Ovary (tissue), 7 donors: ENCODE measurements at regions not wholly inside any gene's neighbourhood (a gene's known extent, or its start where the extent isn't known, plus 50 kb on each side); places are given as distances from the start of the nearest gene placed in this dataset.

Experiments
- DNase-seq, 5 donors: peaks; one replicate each; pipeline ENCODE4 v3.0.0-alpha.2; 2019 to 2020
- H3K27ac ChIP-seq, 2 donors: fragments of 200-600 bp; one replicate each; pipeline versions ENCODE4 v1.5.1 to v1.8.0; 2019 to 2022
- H3K27me3 ChIP-seq: fragments of 200-600 bp; one replicate; pipeline ENCODE4 v1.8.0; 2022
- H3K36me3 ChIP-seq: fragments of 200-600 bp; sonication (generic); one replicate; pipeline ENCODE4 v1.5.1; 2019
- H3K4me1 ChIP-seq: one replicate; pipeline ENCODE4 v1.8.1; 2013; ENCODE audit warnings: mild to moderate bottlenecking, moderate library complexity; ENCODE audit not compliant: insufficient read depth
- H3K4me3 ChIP-seq: fragments of 200-600 bp; sonication (generic); one replicate; pipeline ENCODE4 v1.5.1; 2017
- H3K9me3 ChIP-seq, 2 donors: fragments of 200-600 bp in 1 of 2; sonication (generic) in 1 of 2; one replicate each; pipeline versions ENCODE4 v1.5.1 to v1.8.1; 2013 to 2019; ENCODE audit warnings: mild to moderate bottlenecking in 1 of 2, moderate library complexity in 1 of 2
- CTCF ChIP-seq, 3 donors: fragments of 450-650 bp in 2 of 3; fragments of 200-600 bp in 1 of 3; IDR thresholded peaks; one replicate each; pipeline versions ENCODE4 v1.5.1 to v1.8.0; 2016 to 2022; ENCODE audit warnings: antibody characterized with exemption in 3 of 3, mild to moderate bottlenecking in 1 of 3
- EP300 ChIP-seq: sonication (generic); formaldehyde crosslinking; IDR thresholded peaks from one replicate; pipeline ENCODE4 v1.6.1; 2017; ENCODE audit warnings: antibody characterized with exemption
- POLR2A ChIP-seq: fragments of 450-650 bp; IDR thresholded peaks from one replicate; pipeline ENCODE4 v1.6.1; 2017; ENCODE audit warnings: antibody characterized with exemption, mild to moderate bottlenecking, moderate library complexity
- WGBS, 3 donors: extraction: QIAGEN DNeasy Blood & Tissue Kit in 1 of 3; methylation state at CpG; one replicate each; pipeline versions ENCODE4 v1.1.5 to v1.1.7; 2013 to 2017; 5-methylcytosine and 5-hydroxymethylcytosine counted together
- intact Hi-C, 4 donors: fragments of 100-400 bp; cut with DNase I; formaldehyde crosslinking; loops; one replicate each; pipeline versions ENCODE4 v1.11.0 to v1.15.1; 2022 to 2023
- donor health status: DM: no; HTN: no; CAD: no; lungs with moderate emphysema.
- donor health status: DM: no; HTN: no; CAD: no.
- donor health status: Bipolar disorder and iron deficiency.
- donor health status: DM: no; HTN: no; CAD: no.
- donor health status: DM: yes; HTN: yes; CAD: no.

DNA sequence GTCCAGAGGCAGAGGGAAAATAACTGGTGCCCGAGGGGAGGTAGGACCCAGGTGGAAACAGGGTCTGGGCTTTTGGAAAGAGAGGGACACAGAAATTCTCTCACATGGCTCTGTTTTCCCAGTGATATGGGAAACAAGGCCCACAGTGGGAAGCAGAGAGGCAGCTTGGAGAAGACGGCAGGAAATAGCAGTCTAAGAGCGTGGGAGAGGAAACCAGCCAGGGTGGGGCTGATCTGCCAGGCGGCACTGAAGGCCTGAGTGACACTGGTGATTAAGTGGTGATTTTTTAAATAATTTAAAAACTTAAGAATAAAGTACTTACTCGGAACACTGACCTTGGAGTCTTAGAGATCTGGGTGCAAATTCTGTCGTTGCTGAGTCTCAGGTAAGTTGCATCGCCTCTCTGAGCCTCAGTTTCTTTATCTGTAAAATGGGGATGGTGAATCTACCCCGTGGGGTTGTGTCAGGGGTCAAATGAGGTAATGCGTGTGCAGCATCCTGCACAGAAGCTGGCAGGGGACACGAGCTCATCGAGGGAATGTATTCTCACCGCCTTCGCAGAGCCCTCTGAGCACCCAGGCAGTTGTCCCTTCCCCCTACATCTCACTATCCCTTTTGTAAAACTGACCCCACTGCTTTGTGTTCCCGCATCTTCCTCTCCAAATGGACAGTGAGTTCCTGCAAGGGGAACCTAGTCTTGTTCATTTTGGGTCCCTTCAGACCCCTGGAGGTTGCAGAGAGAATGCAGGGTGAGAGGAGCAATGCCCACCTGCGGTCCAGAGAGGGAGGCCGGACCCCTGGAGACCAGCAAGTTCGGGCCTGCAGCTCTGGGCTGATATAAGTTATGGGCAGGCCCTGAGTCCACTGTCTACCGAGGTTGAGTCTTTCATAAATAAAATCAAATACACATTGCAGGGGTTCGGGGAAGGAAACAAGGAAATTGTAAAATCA is 228.6 kb upstream of the PMEPA1 start:
- Histone ChIP-seq H3K4me3 (no peak overlapping the region), H3K27me3 (no peaks in the 10 kb centered on the region), H3K4me1 (peaks cover 2% of the 10 kb centered on the region), H3K36me3 (no peaks in the 10 kb centered on the region), H3K27ac (no peak overlapping the region), H3K9me3 (no peaks in the 10 kb centered on the region)
- no peak for DNase-seq
- intact Hi-C loops = no loop called here
- TF ChIP-seq EP300 (no peak), POLR2A (no peak), CTCF (IDR thresholded peaks at IDR 0.05) (no peak)
- 72 to 73% (median 73%) methylated on average over 19 of the region's 19 CpGs for WGBS, 3 donors

DNA sequence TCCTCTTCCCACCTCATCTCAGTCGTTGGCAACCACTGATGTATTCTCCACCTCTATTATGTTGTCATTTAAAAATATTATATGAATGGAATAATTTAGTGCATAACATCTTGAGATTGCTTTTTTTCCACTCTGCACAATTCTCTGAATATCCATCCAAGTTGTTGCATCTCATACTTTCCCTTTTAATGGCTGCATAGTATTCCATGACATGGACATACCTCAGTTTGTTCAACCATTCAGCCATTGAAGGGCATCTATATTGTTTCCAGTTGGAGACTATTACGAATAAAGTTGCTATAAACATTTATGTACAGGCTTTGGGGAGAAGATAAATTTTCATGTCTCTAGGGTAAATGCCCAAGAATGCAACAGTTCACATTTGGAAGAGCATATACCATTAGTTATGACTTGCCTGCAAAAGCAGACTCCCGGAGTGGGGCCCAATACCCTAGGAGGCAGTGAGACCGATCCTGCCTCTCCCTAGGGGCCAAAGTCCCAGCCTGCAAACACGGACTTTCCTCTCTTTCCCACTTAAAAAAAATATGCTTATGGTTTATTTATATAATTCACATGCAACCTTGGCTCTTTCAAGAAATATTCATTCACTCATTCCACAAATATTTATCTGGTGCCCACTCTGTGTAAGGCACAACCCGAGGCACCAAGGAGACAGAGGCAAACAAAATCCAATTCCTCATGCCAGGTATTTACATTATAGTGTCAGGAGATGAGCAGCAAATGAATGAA is 227.0 kb upstream of the PMEPA1 start:
- no peak for TF ChIP-seq POLR2A
- TF ChIP-seq EP300 = no peak
- no peak for TF ChIP-seq CTCF (IDR thresholded peaks at IDR 0.05)

GRCh38 chr20:57934913-57935312 is 225.1 kb upstream of the PMEPA1 start:
- intact Hi-C loops = no loop called here
- Histone ChIP-seq H3K36me3 (no peaks in the 10 kb centered on the region), H3K4me3 (no peak overlapping the region), H3K4me1 (no peaks in the 10 kb centered on the region), H3K27me3 (no peaks in the 10 kb centered on the region), H3K27ac (no peak overlapping the region), H3K9me3 (no peaks in the 10 kb centered on the region)
- TF ChIP-seq POLR2A (no peak), EP300 (no peak), CTCF (IDR thresholded peaks at IDR 0.05) (no peak)
- WGBS, 3 donors = 94 to 96% (median 95%) methylated on average over 10 of the region's 10 CpGs
- DNase-seq = no peak

More for the DNA sequence above, 227.0 kb upstream of the PMEPA1 start:
- Histone ChIP-seq H3K9me3 (no peaks in the 10 kb centered on the region), H3K27me3 (no peaks in the 10 kb centered on the region), H3K4me1 (peaks cover 2% of the 10 kb centered on the region), H3K4me3 (no peak overlapping the region), H3K27ac (no peak overlapping the region), H3K36me3 (no peaks in the 10 kb centered on the region)
- intact Hi-C loops = no loop called here
- 77 to 85% (median 79%) methylated on average over 6 of the region's 6 CpGs for WGBS, 3 donors
- no peak for DNase-seq

GRCh38 chr20:57934007-57934805 is 224.4 kb upstream of the PMEPA1 start:
- intact Hi-C loops = no loop called here
- 81 to 86% (median 82%) methylated on average over 10 of the region's 10 CpGs for WGBS, 3 donors

More at GRCh38 chr20:57934007-57934805, 224.4 kb upstream of the PMEPA1 start:
- no peaks in the 10 kb centered on the region for H3K9me3 ChIP-seq
- H3K4me1 ChIP-seq = no peaks in the 10 kb centered on the region
- no peak overlapping the region for H3K4me3 ChIP-seq
- H3K27ac ChIP-seq = no peak overlapping the region
- DNase-seq = no peak
- no peaks in the 10 kb centered on the region for H3K27me3 ChIP-seq
- H3K36me3 ChIP-seq = no peaks in the 10 kb centered on the region
- TF ChIP-seq EP300 = no peak
- TF ChIP-seq POLR2A = no peak
- no peak for TF ChIP-seq CTCF (IDR thresholded peaks at IDR 0.05)
